ENCODE measurements at regions not wholly inside any gene's neighbourhood (a gene's known extent, or its start where the extent isn't known, plus 50 kb on each side); places are given as distances from the start of the nearest gene placed in this dataset.

DNA sequence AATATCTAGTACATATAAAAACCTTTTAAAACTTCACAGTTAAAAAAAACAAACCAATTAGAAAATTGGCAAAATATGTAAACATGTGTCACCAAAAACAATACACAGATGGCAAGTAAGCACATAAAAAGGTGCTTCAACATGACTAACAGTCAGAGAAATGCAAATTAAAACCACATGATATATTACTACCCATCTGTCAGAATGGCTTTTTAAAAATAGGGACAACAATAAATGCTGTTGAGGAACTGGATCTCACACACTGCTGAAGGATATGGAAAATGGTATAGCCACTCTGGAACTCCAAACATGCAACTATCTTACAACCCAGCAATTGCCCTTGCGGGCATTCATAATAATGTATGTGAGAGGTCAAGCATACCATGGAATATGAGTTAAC lies 1153.6 kb downstream of the FLRT2 start:
- TF ChIP-seq, protein P1, sequence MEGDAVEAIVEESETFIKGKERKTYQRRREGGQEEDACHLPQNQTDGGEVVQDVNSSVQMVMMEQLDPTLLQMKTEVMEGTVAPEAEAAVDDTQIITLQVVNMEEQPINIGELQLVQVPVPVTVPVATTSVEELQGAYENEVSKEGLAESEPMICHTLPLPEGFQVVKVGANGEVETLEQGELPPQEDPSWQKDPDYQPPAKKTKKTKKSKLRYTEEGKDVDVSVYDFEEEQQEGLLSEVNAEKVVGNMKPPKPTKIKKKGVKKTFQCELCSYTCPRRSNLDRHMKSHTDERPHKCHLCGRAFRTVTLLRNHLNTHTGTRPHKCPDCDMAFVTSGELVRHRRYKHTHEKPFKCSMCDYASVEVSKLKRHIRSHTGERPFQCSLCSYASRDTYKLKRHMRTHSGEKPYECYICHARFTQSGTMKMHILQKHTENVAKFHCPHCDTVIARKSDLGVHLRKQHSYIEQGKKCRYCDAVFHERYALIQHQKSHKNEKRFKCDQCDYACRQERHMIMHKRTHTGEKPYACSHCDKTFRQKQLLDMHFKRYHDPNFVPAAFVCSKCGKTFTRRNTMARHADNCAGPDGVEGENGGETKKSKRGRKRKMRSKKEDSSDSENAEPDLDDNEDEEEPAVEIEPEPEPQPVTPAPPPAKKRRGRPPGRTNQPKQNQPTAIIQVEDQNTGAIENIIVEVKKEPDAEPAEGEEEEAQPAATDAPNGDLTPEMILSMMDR (IDR thresholded peaks at IDR 0.05; ENCODE audit: borderline replicate concordance, extremely low read depth, low read length, poor library complexity, severe bottlenecking): no peak
- no peak for TF ChIP-seq EZH2 (IDR thresholded peaks at IDR 0.05; ENCODE audit: borderline replicate concordance, low read depth, low read length, severe bottlenecking)
